ENCODE measurements at regions not wholly inside any gene's neighbourhood (a gene's known extent, or its start where the extent isn't known, plus 50 kb on each side); places are given as distances from the start of the nearest gene placed in this dataset.
"Not testable (repeated sequence)": the region's sequence is repeated elsewhere in the genome, so short reads cannot be mapped to it uniquely, and the experiment has no call there.

GRCh38 chr1:47523835-47524215 lies 86.0 kb downstream of the FOXD2 start:
- DNase-seq = peak; percentile 47

- DNase-seq = no peak
Measured at GRCh38 chr1:47524272-47524671, 86.4 kb downstream of the FOXD2 start.

DNA sequence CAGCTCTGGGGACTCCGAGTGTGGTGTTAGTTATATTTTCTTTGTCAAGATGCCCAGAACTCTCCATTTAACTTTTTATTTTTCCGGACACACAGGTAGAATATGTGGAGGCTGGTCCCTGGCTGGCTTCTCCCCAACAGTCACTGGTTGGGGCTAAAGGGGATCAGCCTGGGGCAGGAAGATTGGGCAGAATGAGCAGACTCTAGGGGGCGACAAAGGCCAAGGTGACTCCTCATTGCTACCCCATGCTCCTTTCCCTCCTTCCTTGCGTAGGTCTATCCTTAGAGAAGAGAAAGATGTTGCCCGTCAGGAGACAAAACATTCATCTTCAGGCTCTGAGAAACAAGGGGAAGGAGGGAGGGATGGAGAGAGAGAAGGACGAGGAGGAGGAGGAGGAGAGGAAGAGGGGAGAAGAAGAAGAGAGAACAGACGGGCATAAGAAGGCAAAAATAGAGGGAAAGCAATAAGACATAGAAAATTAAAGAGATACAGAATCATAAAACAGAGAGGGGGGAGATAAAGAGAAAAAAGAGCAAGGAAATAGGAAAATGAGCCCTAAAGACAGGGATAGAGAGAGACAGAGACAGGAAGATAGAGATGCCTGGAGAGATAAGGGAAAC lies 89.9 kb downstream of the FOXD2 start:
- DNase-seq = no peak

- no peak for DNase-seq
Measured at GRCh38 chr1:47529520-47530098, 91.8 kb downstream of the FOXD2 start.

- peak; percentile 22 for DNase-seq
Measured at GRCh38 chr1:47532921-47533792, 95.3 kb downstream of the FOXD2 start.

DNA sequence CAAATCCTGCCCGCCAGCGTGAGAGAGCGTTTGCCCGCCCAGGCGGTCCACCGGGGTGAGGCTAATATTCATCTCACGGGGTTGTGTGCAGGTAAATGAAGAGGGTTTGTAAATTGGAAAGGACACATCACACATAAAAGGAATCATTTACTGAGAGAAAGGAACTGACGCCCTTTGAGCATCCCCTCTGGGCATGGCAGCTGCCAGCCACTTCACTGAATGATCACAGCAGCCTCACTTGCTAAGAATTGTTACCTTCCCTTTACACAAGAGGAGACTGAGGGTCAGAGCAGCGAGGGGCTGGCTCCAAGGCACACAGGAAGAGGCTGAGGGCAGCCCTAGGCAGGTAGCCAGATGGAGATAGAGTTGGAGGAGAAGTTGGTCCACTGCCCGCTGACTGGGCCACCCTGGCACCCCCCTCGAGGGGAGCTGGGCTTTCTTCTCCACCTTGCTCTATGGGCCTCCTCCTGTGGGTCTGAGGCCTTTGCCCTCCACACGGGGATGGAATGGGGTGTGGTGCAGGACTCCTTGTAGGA lies 96.0 kb downstream of the FOXD2 start:
- no peak for DNase-seq

DNA sequence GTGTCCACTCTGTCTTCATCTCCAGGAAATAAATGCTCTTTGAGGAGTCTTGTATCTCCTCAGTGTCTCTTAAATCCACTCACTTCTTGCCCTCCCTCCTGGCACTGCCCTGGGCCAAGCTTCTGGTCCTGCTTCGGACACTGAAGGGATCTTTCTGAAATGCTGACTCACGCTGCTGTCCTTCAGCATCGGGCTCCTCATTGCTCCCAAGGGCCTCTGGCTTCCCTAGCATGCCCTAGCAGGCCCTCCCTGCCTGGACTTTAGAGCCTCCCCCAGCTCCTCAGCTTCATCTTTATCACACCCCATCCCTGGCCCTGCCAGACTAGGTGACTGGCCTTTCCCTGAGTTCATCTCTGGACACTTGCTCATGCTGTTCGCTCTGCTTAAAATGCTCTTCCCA lies 96.6 kb downstream of the FOXD2 start:
- DNase-seq = no peak

DNA sequence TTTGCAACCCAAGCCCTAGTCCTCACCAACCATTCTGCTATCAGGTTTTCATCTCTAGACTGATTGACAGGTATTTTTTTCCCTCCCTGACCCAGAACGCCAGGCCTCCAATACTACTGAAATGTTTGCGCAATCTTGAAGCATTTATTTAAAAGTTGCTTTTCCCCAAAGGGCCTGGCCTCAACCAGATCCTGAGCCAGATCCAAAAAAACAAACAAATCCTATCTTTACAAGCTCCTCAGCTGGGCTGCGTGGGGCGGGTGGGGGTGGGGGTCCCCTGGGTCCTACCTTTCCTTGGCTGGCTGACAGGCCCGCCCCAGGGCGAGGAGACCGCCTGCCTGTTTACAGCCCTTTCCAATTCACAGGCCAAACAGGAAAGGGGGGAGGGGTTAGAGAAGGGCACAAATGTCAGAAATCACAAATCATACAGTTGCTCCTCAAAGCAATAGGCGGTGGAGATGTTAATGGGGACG lies 98.8 kb downstream of the FOXD2 start:
- DNase-seq = no peak

DNA sequence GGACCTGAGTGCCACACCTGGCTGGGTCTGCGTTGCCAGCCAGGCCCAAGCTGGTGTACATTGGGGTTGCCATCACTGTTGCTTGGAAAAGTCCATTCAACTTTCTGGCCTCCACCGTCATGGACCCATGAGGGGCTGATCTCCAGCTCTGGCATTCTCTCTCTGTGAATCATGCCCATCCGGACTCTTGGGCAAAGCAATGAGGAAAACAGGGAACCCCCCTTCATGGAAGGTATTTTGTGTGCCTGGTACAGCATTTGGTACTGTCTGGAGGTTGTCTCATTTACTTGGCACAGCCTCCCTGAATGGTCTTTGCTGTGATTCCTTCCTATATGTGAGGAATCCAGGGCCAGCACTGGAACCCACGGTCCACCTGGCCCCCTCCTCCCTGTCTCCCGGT lies 99.4 kb downstream of the FOXD2 start:
- no peak for DNase-seq

GRCh38 chr1:47537966-47538365 lies 100.1 kb downstream of the FOXD2 start:
- no peak for DNase-seq

DNA sequence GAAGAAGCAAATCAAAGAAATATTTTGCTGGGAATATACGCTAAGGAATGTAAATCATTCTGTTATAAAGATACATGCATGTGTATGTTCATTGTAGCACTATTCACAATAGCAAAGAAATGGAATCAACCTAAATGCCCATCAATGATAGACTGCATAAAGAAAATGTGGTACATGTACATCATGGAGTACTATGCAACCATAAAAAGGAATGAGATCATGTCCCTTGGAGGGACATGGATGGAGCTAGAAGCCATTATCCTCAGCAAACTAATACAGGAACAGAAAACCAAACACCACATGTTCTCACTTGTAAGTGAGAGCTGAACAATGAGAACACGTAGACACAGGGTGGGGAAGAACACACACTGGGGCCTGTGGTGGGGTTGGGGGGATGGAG lies 100.7 kb downstream of the FOXD2 start:
- DNase-seq = not testable (repeated sequence)

DNA sequence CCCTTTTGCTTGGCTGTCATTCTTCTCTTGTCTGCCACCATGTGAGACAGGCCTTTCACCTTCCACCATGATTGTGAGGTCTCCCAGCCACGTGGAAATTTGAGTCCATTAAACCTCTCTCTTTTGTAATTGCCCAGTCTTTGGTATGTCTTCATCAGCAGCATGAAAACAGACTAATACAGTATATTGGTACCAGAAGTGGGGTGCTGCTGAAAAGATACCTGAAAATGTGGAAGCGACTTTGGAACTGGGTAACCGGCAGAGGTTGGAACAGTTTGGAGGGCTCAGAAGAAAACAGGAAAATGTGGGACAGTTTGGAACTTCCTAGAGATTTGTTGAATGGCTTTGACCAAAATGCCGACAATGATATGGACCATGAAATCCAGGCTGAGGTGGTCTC lies 103.9 kb downstream of the FOXD2 start:
- DNase-seq = not testable (repeated sequence)

GRCh38 chr1:47543089-47543488 lies 105.2 kb downstream of the FOXD2 start:
- not testable (repeated sequence) for DNase-seq

DNA sequence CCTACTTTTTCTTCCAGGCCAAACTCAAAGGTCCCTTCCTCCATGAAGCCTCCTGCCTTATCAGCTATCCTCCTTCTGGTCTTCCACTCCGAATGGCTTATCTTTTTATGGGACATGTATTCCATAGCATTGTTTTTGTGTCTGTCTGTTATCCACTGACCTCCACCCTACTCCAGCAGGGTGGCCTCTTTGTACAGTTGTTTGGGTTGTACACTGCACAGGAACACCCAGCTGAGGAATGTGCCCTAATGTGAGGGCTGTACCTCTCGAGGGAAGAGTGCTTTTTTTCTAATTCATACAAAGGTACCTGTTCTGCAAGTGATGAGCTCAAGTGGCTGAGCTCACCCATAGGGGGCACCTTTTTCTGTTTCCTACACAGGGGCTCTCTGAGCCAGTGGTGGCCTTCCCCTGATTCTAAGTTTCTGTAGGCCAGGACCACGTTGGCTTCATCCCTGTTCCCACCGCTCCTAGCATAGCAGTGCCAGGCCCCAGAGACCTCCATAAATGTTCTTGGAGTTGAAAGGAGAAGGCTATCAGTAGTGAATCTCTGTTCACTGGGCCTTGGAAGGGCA lies 108.2 kb downstream of the FOXD2 start:
- DNase-seq = no peak

- no peak for DNase-seq
Measured at GRCh38 chr1:47547753-47548573, 110.1 kb downstream of the FOXD2 start.

GRCh38 chr1:47548637-47549036 lies 110.8 kb downstream of the FOXD2 start:
- no peak for DNase-seq

GRCh38 chr1:47549532-47549931 lies 111.7 kb downstream of the FOXD2 start:
- no peak for DNase-seq

GRCh38 chr1:47550929-47551328 lies 113.1 kb downstream of the FOXD2 start:
- DNase-seq = no peak

- no peak for DNase-seq
Measured at GRCh38 chr1:47551971-47552528, 114.2 kb downstream of the FOXD2 start.

DNA sequence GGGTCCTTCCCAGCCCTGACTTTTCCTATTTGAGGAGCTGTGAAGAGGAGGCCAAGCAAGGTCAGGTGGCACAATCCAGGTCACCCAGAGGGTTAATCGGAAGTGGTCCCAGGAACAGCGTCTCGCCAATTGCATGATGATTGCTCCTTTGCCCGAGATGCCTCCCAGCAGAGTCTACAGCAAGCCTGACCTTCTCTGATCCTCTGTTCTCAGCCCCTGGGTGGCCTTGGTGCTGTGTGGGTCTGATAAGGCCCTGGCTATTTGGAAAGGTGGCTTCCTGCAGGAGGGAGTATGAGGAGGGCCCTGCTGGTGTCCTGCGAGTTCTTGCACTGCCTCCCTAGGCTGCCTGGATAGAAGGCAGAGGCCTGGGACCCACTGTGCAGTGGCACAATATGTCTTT lies 116.2 kb downstream of the FOXD2 start:
- DNase-seq = no peak

GRCh38 chr1:47554901-47555300 lies 117.1 kb downstream of the FOXD2 start:
- no peak for DNase-seq

DNA sequence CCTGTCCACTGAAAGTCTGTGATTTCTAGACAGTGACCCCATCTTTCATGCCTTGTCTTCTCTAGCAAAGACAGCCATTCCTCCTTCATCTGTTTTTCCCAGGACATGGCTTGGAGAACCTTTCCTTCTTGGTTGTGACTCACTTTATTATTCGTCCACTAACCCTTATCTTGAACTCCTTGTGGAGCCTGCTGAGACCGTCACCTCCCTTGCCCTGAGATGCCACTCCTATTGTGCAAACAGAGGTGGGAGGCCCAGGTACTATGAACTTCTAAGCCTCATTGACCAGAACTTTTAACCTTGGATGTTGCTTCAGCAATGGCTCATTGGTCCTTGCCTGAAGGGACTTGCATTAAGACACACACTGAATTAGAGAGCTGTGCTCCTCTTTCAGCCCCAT lies 117.5 kb downstream of the FOXD2 start:
- no peak for DNase-seq
